Endothelial cell of umbilical vein (primary cell): ENCODE measurements at regions not wholly inside any gene's neighbourhood (a gene's known extent, or its start where the extent isn't known, plus 50 kb on each side); places are given as distances from the start of the nearest gene placed in this dataset.

Source experiments
- BruUV-seq: library from RNA; stranded (reverse); fragments of 400-500 nt; replicated peaks from 2 replicates; lab custom pipeline; 2021; lab: Mats Ljungman, UMichigan
- CTCF ChIA-PET: fragments of 300-600, 350-600 bp; sonication (Branson Sonifier 250); formaldehyde crosslinking; loops from one replicate; lab custom pipeline; 2021; ENCODE audit warnings: antibody characterized with exemption, inconsistent platforms; lab: Charles Lee
- POLR2A ChIA-PET: fragments of 300-600, 350-600 bp; sonication (Branson Sonifier 250); formaldehyde crosslinking; loops from one replicate; lab custom pipeline; 2021; ENCODE audit warnings: antibody characterized with exemption, inconsistent platforms; lab: Charles Lee
- DNase-seq: peaks from one replicate; pipeline ENCODE4 v3.0.0-alpha.2; 2011; ENCODE audit warnings: low read depth, low spot score
- FAIRE-seq: peaks from 2 replicates; lab custom pipeline; 2011; peaks lifted over from hg19 to GRCh38; lab: Jason Lieb, UNC
- H2AFZ ChIP-seq: 2 replicates; pipeline ENCODE4 v1.6.0; 2012; ENCODE audit warnings: low read depth, low read length, control low read depth, inconsistent platforms
- H3K27ac ChIP-seq: 2 replicates; pipeline ENCODE4 v1.5.1; 2011; ENCODE audit warnings: low read depth, mild to moderate bottlenecking, control low read depth, low read length, moderate library complexity; ENCODE audit not compliant: insufficient read depth
- H3K27me3 ChIP-seq, 2 experiments: 2 replicates each; pipeline versions ENCODE4 v1.6.0 to v1.6.1; 2011; ENCODE audit warnings: low read length in 2 of 2, mixed read lengths in 1 of 2; ENCODE audit not compliant: control insufficient read depth in 2 of 2, insufficient read depth in 2 of 2
- H3K36me3 ChIP-seq, 2 experiments: 2 replicates in 1 of 2; 3 replicates in 1 of 2; pipeline ENCODE4 v1.5.1; 2011; ENCODE audit warnings: low read length in 2 of 2, mild to moderate bottlenecking in 1 of 2, moderate library complexity in 1 of 2; ENCODE audit not compliant: control insufficient read depth in 2 of 2, insufficient read depth in 2 of 2; ENCODE audit errors: extremely low read depth in 1 of 2
- H3K4me1 ChIP-seq: 3 replicates; pipeline ENCODE4 v1.5.1; 2011; ENCODE audit warnings: mild to moderate bottlenecking, low read length; ENCODE audit not compliant: control insufficient read depth, insufficient read depth; ENCODE audit errors: extremely low read depth
- H3K4me2 ChIP-seq: 2 replicates; pipeline ENCODE4 v1.6.1; 2011; ENCODE audit warnings: low read length, control low read depth, mixed read lengths; ENCODE audit not compliant: insufficient read depth
- H3K4me3 ChIP-seq, 3 experiments: fragments of 200-600 bp in 1 of 3; sonication (generic), shearing (Covaris generic) in 1 of 3; replicated peaks in 1 of 3; 2 replicates each; pipeline ENCODE4 v1.5.1; 2011 to 2016; ENCODE audit warnings: control low read depth in 3 of 3, low read length in 3 of 3, mild to moderate bottlenecking in 2 of 3, inconsistent platforms in 1 of 3, low read depth in 1 of 3, moderate library complexity in 1 of 3; ENCODE audit not compliant: insufficient read depth in 1 of 3
- H3K79me2 ChIP-seq: 2 replicates; pipeline ENCODE4 v1.6.0; 2012; ENCODE audit warnings: low read length, inconsistent platforms; ENCODE audit not compliant: control insufficient read depth, insufficient read depth
- H3K9ac ChIP-seq: replicated peaks from 2 replicates; pipeline ENCODE3; 2011; ENCODE audit warnings: low read length, control low read depth; ENCODE audit not compliant: insufficient read depth; ENCODE audit errors: extremely low read depth
- H3K9me1 ChIP-seq: replicated peaks from 3 replicates; pipeline ENCODE4 v1.6.0; 2011; ENCODE audit warnings: mild to moderate bottlenecking, low read length; ENCODE audit not compliant: control insufficient read depth, insufficient read depth; ENCODE audit errors: extremely low read depth
- H3K9me3 ChIP-seq: replicated peaks from 2 replicates; pipeline ENCODE4 v1.5.1; 2012; ENCODE audit warnings: low read length, inconsistent platforms; ENCODE audit not compliant: control insufficient read depth, insufficient read depth
- H4K20me1 ChIP-seq: replicated peaks from 2 replicates; pipeline ENCODE3; 2011; ENCODE audit warnings: mild to moderate bottlenecking, low read length; ENCODE audit not compliant: control insufficient read depth, insufficient read depth; ENCODE audit errors: extremely low read depth
- EZH2 ChIP-seq: IDR thresholded peaks from 2 replicates; pipeline ENCODE4 v1.6.1; 2012; ENCODE audit warnings: borderline replicate concordance, low read depth, mild to moderate bottlenecking, moderate library complexity, low read length, inconsistent platforms; ENCODE audit not compliant: severe bottlenecking
- FOS ChIP-seq: IDR thresholded peaks from 2 replicates; pipeline ENCODE4 v1.6.1; 2011; ENCODE audit warnings: mild to moderate bottlenecking, low read length, moderate library complexity, borderline replicate concordance; ENCODE audit not compliant: insufficient read depth
- GATA2 ChIP-seq: IDR thresholded peaks from 2 replicates; pipeline ENCODE4 v1.7.0; 2011; ENCODE audit warnings: low read depth, mild to moderate bottlenecking, moderate library complexity, mixed read lengths, low read length; ENCODE audit not compliant: insufficient read length, insufficient read depth
- JUN ChIP-seq: IDR thresholded peaks from 2 replicates; pipeline ENCODE4 v1.6.1; 2011; ENCODE audit warnings: borderline replicate concordance, low read depth; ENCODE audit not compliant: insufficient read length, insufficient read depth
- MYC ChIP-seq: IDR thresholded peaks from one replicate; pipeline ENCODE4 v1.6.1; 2011; ENCODE audit warnings: mild to moderate bottlenecking, low read depth, low read length
- POLR2A ChIP-seq: IDR thresholded peaks from 2 replicates; pipeline ENCODE4 v1.6.1; 2012; ENCODE audit warnings: low read depth, mild to moderate bottlenecking, control low read depth, low read length
- POLR2AphosphoS5 ChIP-seq: IDR thresholded peaks from 2 replicates; pipeline ENCODE4 v1.6.1; 2012; ENCODE audit warnings: low read depth, mild to moderate bottlenecking, control low read depth, low read length, moderate library complexity; ENCODE audit not compliant: insufficient read depth
- dilution Hi-C: fragments of 300-500 bp; cut with MboI; formaldehyde crosslinking; loops from one replicate; pipeline ENCODE4 v1.15.0; 2019; ENCODE audit warnings: low sequenced_read_pairs; ENCODE audit not compliant: extremely low pct_ligation_motif_present
- intact Hi-C: fragments of 100-400 bp; cut with micrococcal nuclease; formaldehyde crosslinking; loops from one replicate; pipeline ENCODE4 v1.10.0; 2022
- TF ChIP-seq, protein P1 (sequence below): IDR thresholded peaks from 2 replicates; pipeline ENCODE4 v1.6.1; 2011; ENCODE audit not compliant: insufficient read depth, insufficient read length
- TF ChIP-seq, protein P2 (sequence below), 2 donors: IDR thresholded peaks; 1 replicate in 1 of 2; 2 replicates in 1 of 2; pipeline ENCODE4 v1.5.1; 2011; ENCODE audit warnings: low read length in 2 of 2, mild to moderate bottlenecking in 2 of 2, moderate library complexity in 2 of 2, control low read depth in 1 of 2, inconsistent platforms in 1 of 2, low read depth in 1 of 2; ENCODE audit not compliant: insufficient read depth in 1 of 2; ENCODE audit errors: extremely low read depth in 1 of 2

DNA sequence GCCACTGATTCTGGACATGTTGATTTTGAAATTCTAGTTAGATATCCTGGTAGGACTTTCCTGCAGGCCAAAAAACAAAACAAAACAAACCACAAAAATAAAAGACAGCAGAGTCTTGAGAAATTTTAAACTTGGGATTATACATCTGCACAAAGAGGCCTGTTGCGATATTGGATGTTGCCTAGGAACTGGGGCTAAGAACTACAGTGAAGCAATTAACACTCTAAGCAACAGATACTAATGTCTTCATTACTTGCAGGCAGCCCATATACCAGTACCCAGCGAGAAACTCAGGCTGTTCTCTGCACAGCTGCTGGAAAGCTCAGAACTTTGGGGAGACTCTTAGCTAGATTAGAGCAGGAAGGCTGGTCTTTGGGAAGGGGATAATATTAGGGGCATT lies 69.1 kb upstream of the SCOC start:
- no TSS peak for BruUV-seq
- Histone ChIP-seq H3K4me1 (no peaks in the 10 kb centered on the region), H3K4me2 (no peak overlapping the region), H3K79me2 (no peaks in the 10 kb centered on the region), H2AFZ (no peak overlapping the region), H3K27ac (no peak overlapping the region), H3K36me3 (no peaks in the 10 kb centered on the region), H3K4me3 (no peak overlapping the region), H3K9me1 (no peaks in the 10 kb centered on the region), H3K9ac (no peak overlapping the region), H3K27me3 (peaks cover 27 to 32% of the 10 kb centered on the region in 2 experiments), H3K9me3 (no peaks in the 10 kb centered on the region), H4K20me1 (no peaks in the 10 kb centered on the region)
- no peak for FAIRE-seq
- CTCF ChIA-PET: interaction anchor here (1.7 kb wide), 1 partner anchor 10 kb away, joined by 4 read pairs; no protein-coding TSS in a partner anchor
- intact Hi-C loops (no loop called here), dilution Hi-C loops (no loop called here)
- no peak for DNase-seq
- POLR2A ChIA-PET: no interaction called here
- no peak for TF ChIP-seq JUN
- TF ChIP-seq EZH2: no peak
- TF ChIP-seq MYC: no peak
- no peak for TF ChIP-seq GATA2
- TF ChIP-seq, protein P1, sequence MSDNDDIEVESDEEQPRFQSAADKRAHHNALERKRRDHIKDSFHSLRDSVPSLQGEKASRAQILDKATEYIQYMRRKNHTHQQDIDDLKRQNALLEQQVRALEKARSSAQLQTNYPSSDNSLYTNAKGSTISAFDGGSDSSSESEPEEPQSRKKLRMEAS: no peak
- no peak for TF ChIP-seq POLR2AphosphoS5
- no peak for TF ChIP-seq FOS
- TF ChIP-seq POLR2A: no peak
- TF ChIP-seq, protein P2, sequence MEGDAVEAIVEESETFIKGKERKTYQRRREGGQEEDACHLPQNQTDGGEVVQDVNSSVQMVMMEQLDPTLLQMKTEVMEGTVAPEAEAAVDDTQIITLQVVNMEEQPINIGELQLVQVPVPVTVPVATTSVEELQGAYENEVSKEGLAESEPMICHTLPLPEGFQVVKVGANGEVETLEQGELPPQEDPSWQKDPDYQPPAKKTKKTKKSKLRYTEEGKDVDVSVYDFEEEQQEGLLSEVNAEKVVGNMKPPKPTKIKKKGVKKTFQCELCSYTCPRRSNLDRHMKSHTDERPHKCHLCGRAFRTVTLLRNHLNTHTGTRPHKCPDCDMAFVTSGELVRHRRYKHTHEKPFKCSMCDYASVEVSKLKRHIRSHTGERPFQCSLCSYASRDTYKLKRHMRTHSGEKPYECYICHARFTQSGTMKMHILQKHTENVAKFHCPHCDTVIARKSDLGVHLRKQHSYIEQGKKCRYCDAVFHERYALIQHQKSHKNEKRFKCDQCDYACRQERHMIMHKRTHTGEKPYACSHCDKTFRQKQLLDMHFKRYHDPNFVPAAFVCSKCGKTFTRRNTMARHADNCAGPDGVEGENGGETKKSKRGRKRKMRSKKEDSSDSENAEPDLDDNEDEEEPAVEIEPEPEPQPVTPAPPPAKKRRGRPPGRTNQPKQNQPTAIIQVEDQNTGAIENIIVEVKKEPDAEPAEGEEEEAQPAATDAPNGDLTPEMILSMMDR (IDR thresholded peaks at IDR 0.05; ENCODE audit: extremely low read depth in 1 of 2, insufficient read depth in 1 of 2, low read depth in 1 of 2, low read length in 2 of 2): no peak
